ENCODE measurements at regions not wholly inside any gene's neighbourhood (a gene's known extent, or its start where the extent isn't known, plus 50 kb on each side); places are given as distances from the start of the nearest gene placed in this dataset.

GRCh38 chr1:55526716-55527115 is 311.6 kb upstream of the USP24 start:
- no peak overlapping the region for H3K27ac Mint-ChIP-seq (ENCODE audit: unreplicated experiment)
- H3K27me3 Mint-ChIP-seq (ENCODE audit: unreplicated experiment), result no peaks in the 10 kb centered on the region
- no peaks in the 10 kb centered on the region for H3K4me1 Mint-ChIP-seq (ENCODE audit: unreplicated experiment)
- H3K9me3 Mint-ChIP-seq (ENCODE audit: unreplicated experiment), result no peaks in the 10 kb centered on the region
- H3K4me3 Mint-ChIP-seq (ENCODE audit: unreplicated experiment), result no peak overlapping the region
- TF ChIP-seq, protein P1, sequence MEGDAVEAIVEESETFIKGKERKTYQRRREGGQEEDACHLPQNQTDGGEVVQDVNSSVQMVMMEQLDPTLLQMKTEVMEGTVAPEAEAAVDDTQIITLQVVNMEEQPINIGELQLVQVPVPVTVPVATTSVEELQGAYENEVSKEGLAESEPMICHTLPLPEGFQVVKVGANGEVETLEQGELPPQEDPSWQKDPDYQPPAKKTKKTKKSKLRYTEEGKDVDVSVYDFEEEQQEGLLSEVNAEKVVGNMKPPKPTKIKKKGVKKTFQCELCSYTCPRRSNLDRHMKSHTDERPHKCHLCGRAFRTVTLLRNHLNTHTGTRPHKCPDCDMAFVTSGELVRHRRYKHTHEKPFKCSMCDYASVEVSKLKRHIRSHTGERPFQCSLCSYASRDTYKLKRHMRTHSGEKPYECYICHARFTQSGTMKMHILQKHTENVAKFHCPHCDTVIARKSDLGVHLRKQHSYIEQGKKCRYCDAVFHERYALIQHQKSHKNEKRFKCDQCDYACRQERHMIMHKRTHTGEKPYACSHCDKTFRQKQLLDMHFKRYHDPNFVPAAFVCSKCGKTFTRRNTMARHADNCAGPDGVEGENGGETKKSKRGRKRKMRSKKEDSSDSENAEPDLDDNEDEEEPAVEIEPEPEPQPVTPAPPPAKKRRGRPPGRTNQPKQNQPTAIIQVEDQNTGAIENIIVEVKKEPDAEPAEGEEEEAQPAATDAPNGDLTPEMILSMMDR (IDR thresholded peaks at IDR 0.05; ENCODE audit: unreplicated experiment), result no peak
- no peak for DNase-seq (ENCODE audit: low spot score)
- H3K36me3 Mint-ChIP-seq (ENCODE audit: low read depth, unreplicated experiment), result no peaks in the 10 kb centered on the region

- Mint-ChIP-seq H3K27me3 (ENCODE audit: unreplicated experiment) (no peaks in the 10 kb centered on the region), H3K4me3 (ENCODE audit: unreplicated experiment) (no peak overlapping the region), H3K36me3 (ENCODE audit: low read depth, unreplicated experiment) (no peaks in the 10 kb centered on the region), H3K4me1 (ENCODE audit: unreplicated experiment) (no peaks in the 10 kb centered on the region), H3K9me3 (ENCODE audit: unreplicated experiment) (no peaks in the 10 kb centered on the region), H3K27ac (ENCODE audit: unreplicated experiment) (no peak overlapping the region)
- no peak for DNase-seq (ENCODE audit: low spot score)
- TF ChIP-seq, protein P1 (IDR thresholded peaks at IDR 0.05; ENCODE audit: unreplicated experiment), result no peak
Observed at GRCh38 chr1:55524006-55524405, 308.8 kb upstream of the USP24 start.

DNA sequence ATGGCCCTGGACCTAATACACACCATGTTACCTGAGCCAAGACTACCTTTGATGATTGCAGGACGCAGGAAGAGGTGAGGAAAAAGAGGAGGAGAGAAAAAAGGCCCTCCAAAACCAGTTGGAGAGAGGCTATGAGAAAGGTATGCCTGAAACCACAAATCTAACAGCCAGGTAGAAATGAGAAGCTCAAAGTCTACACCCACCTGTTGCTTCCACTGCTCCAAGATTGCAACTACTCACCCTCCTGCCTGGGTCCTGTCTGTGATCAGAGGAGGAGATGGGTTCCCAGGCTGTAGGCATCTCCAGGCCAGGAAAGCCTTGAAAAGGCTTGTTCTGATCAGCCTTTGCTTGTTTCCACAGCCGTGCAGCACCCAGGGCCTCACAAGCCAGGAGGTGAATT is 307.8 kb upstream of the USP24 start:
- Mint-ChIP-seq H3K4me3 (ENCODE audit: unreplicated experiment) (no peak overlapping the region), H3K27me3 (ENCODE audit: unreplicated experiment) (peaks cover 2% of the 10 kb centered on the region), H3K27ac (ENCODE audit: unreplicated experiment) (no peak overlapping the region), H3K36me3 (ENCODE audit: low read depth, unreplicated experiment) (no peaks in the 10 kb centered on the region), H3K9me3 (ENCODE audit: unreplicated experiment) (no peaks in the 10 kb centered on the region), H3K4me1 (ENCODE audit: unreplicated experiment) (no peaks in the 10 kb centered on the region)
- DNase-seq (ENCODE audit: low spot score), result no peak
- TF ChIP-seq, protein P1 (IDR thresholded peaks at IDR 0.05; ENCODE audit: unreplicated experiment), result no peak

- Mint-ChIP-seq H3K36me3 (ENCODE audit: low read depth, unreplicated experiment) (no peaks in the 10 kb centered on the region), H3K4me1 (ENCODE audit: unreplicated experiment) (no peaks in the 10 kb centered on the region), H3K4me3 (ENCODE audit: unreplicated experiment) (no peak overlapping the region), H3K27me3 (ENCODE audit: unreplicated experiment) (peaks cover 2% of the 10 kb centered on the region), H3K9me3 (ENCODE audit: unreplicated experiment) (no peaks in the 10 kb centered on the region), H3K27ac (ENCODE audit: unreplicated experiment) (no peak overlapping the region)
- TF ChIP-seq, protein P1 (IDR thresholded peaks at IDR 0.05; ENCODE audit: unreplicated experiment), result no peak
- no peak for DNase-seq (ENCODE audit: low spot score)
Observed at GRCh38 chr1:55522353-55522903, 307.3 kb upstream of the USP24 start.

GRCh38 chr1:55520861-55521260 is 305.7 kb upstream of the USP24 start:
- H3K4me1 Mint-ChIP-seq (ENCODE audit: unreplicated experiment), result no peaks in the 10 kb centered on the region
- H3K27ac Mint-ChIP-seq (ENCODE audit: unreplicated experiment), result no peak overlapping the region
- DNase-seq (ENCODE audit: low spot score), result no peak
- TF ChIP-seq, protein P1 (IDR thresholded peaks at IDR 0.05; ENCODE audit: unreplicated experiment), result no peak
- no peaks in the 10 kb centered on the region for H3K9me3 Mint-ChIP-seq (ENCODE audit: unreplicated experiment)
- no peaks in the 10 kb centered on the region for H3K36me3 Mint-ChIP-seq (ENCODE audit: low read depth, unreplicated experiment)
- no peak overlapping the region for H3K4me3 Mint-ChIP-seq (ENCODE audit: unreplicated experiment)
- peaks cover 2% of the 10 kb centered on the region for H3K27me3 Mint-ChIP-seq (ENCODE audit: unreplicated experiment)

All from endothelial cell (in vitro differentiated cells).